ENCODE measurements at regions not wholly inside any gene's neighbourhood (a gene's known extent, or its start where the extent isn't known, plus 50 kb on each side); places are given as distances from the start of the nearest gene placed in this dataset.

GRCh38 chr18:22324191-22325131 lies 93.3 kb downstream of the CTAGE1 start:
- TF ChIP-seq CTCF (IDR thresholded peaks at IDR 0.05) (peak in 1 of 4 experiments; percentile 24), POLR2A (IDR thresholded peaks at IDR 0.05) (no peak)

All from uterus (tissue), 2 donors.